C4-2B (cell line): ENCODE measurements at regions not wholly inside any gene's neighbourhood (a gene's known extent, or its start where the extent isn't known, plus 50 kb on each side); places are given as distances from the start of the nearest gene placed in this dataset.

Experiments used
- H3K27ac ChIP-seq: fragments of 450-650 bp; 2 replicates; pipeline ENCODE4 v1.5.1; 2017
- ZFX ChIP-seq: fragments of 450-650 bp; IDR thresholded peaks from 2 replicates; pipeline ENCODE4 v1.6.1; 2017
- TF ChIP-seq, protein P1 (sequence below): fragments of 450-650 bp; conservative IDR thresholded peaks from 2 replicates; pipeline ENCODE4 v1.5.1; 2017; ENCODE audit warnings: mild to moderate bottlenecking

DNA sequence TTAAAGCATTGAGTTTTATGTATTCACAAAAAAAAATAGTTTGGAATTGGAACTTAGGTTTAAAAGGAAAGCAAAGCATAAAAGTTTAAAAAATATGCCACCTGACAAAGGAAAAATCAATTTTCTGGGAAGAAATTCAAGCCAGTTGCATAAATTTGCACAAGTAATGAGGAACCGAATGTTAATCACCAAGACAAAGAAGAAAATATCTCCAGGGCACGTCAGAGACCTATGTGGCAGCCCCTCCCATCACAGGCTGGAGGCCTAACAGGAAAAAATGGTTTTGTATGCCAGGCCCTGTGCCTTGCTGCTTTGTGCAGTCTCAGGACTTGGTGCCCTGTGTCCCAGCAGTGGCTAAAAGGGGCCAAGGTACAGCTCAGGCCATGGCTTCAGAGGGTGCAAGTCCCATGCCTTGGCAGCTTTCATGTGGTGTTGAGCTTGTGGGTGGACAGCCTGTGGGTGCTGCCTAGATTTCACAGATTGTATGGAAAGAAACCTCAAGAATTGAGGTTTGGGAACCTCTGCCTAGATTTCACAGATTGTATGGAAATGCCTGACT is 767.2 kb upstream of the SLC10A2 start:
- H3K27ac ChIP-seq, result no peak overlapping the region
- no peak for TF ChIP-seq ZFX
- TF ChIP-seq, protein P1, sequence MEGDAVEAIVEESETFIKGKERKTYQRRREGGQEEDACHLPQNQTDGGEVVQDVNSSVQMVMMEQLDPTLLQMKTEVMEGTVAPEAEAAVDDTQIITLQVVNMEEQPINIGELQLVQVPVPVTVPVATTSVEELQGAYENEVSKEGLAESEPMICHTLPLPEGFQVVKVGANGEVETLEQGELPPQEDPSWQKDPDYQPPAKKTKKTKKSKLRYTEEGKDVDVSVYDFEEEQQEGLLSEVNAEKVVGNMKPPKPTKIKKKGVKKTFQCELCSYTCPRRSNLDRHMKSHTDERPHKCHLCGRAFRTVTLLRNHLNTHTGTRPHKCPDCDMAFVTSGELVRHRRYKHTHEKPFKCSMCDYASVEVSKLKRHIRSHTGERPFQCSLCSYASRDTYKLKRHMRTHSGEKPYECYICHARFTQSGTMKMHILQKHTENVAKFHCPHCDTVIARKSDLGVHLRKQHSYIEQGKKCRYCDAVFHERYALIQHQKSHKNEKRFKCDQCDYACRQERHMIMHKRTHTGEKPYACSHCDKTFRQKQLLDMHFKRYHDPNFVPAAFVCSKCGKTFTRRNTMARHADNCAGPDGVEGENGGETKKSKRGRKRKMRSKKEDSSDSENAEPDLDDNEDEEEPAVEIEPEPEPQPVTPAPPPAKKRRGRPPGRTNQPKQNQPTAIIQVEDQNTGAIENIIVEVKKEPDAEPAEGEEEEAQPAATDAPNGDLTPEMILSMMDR, result no peak

DNA sequence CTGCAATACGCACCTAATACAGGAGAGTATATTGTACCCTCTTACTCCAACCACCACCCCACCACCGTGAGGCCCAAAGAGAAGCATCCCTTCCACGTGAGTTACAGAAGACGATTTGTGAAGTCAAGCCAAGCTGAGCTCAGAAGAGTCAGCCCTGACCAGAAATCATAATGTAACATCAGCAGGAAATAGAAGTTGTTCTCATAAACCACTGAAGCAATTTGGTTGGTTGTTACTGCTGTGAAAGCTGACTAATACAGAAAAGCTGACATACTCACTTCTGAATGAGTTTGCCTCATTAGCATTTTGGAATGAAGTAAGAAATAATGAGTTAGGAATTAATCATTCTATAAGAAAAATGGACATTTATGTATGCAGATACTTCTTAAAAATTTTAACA is 749.4 kb upstream of the SLC10A2 start:
- no peak overlapping the region for H3K27ac ChIP-seq
- no peak for TF ChIP-seq ZFX
- TF ChIP-seq, protein P1, result no peak

DNA sequence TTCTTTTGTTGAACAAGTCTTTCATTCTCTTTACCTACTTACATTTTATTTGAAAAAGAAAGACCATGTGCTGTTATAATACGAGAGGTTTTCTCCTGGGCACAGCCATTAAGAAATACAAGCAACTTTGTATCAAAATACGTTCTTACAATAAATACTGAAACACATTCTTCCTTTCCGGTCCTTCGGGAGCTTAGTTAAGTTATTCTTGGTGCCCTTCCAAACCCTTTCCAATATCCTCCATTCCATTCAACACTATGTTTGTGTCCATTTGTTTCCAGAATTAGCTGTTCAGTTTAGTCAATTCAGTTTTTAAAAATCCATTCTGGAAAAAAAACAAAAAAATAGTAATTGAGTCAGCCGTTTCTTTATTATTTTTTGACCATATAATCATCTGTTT is 746.8 kb upstream of the SLC10A2 start:
- H3K27ac ChIP-seq, result no peak overlapping the region
- TF ChIP-seq ZFX, result no peak
- TF ChIP-seq, protein P1, result no peak

DNA sequence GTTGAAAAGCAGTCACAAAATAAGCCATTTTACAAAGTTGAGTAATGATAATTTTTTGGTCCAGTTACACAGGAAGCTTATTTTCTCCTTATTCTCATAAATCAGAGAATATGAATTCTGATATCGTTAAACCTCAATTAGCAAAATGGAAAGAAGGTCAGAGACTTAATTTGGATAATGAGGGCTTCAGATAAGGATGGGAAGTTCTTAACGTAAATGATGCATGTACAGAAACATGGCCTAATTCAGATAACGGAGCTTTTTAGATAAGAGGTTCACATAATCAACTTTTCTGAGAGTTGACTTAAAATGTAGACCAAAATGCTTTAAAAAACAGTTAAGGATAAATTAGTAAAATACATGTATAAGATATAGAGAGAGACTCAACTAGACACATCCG is 746.3 kb upstream of the SLC10A2 start:
- no peak overlapping the region for H3K27ac ChIP-seq
- TF ChIP-seq, protein P1, result no peak
- TF ChIP-seq ZFX, result no peak

DNA sequence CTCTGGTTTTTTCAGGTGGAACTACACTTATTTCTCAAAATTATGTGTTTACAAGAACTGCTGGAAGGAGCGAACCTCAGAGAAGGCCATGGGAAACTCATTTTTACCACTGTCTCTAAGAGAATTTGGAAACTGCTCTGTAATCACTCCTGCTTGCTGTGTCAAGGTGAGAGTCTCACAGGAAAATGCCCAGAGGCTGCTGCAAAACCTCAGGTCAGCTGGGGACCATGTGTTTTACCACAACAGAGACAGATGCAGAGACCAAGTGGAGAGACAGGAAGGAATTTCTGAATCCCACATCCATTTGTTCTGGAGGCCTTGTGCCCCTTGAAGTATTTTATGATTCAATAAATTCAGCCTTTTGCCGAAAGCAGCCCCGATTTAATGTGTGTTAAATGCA is 743.8 kb upstream of the SLC10A2 start:
- no peak overlapping the region for H3K27ac ChIP-seq
- no peak for TF ChIP-seq ZFX
- TF ChIP-seq, protein P1, result no peak

DNA sequence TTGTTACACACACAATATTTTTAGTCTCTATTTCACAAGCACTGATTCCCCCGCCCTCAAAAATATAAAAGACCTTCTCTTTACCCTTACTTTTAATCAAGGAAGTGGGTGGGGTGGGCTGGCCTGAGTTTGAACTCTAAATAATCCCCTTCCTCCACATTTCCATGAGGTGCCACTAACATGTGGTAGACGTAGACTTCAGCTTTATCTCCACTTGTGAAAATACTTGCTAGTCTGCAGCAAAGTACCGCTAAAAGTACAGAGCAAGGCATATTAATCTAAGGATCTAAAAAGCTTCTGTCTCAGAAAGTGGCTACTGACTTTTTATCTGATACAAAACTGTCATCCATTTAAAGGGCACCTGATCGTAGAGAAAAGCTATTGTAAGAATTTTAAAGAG is 739.6 kb upstream of the SLC10A2 start:
- no peak overlapping the region for H3K27ac ChIP-seq
- TF ChIP-seq, protein P1, result no peak
- TF ChIP-seq ZFX, result no peak

DNA sequence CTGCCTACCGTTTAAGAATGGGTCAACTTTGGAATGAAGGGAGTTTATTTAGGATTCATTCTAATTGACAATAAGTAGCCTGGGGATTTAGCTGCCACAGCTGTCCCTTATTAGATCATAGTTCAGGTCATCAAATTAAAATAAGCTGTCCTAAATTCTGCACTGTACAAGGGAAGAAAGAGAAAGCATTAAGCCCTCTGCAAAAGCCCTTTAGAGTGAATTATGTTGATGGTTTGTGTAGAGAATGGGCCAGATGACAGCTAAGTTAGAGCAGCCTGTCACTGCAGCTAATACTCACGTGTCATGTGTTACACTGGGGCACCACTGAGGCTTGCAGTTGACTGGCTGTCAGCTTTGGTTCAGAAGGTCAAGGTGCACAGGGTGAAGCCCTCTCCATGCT is 737.1 kb upstream of the SLC10A2 start:
- TF ChIP-seq, protein P1, result no peak
- no peak for TF ChIP-seq ZFX
- no peak overlapping the region for H3K27ac ChIP-seq
